Iris pigment epithelial cell (primary cell): ENCODE measurements at regions not wholly inside any gene's neighbourhood (a gene's known extent, or its start where the extent isn't known, plus 50 kb on each side); places are given as distances from the start of the nearest gene placed in this dataset.

ENCODE experiments used
- DNase-seq: peaks from one replicate; pipeline ENCODE4 v3.0.0-alpha.2; 2011; ENCODE audit warnings: low read depth

- DNase-seq: no peak
Observed at GRCh38 chr12:116404247-116404646, 126.8 kb upstream of the MED13L start.

- DNase-seq: no peak
Observed at GRCh38 chr12:116404913-116405611, 127.6 kb upstream of the MED13L start.

- peak; percentile 81 for DNase-seq
Observed at GRCh38 chr12:116406529-116406928, 129.0 kb upstream of the MED13L start.

- no peak for DNase-seq
Observed at GRCh38 chr12:116408489-116409250, 131.2 kb upstream of the MED13L start.

GRCh38 chr12:116411977-116412376 lies 134.5 kb upstream of the MED13L start:
- DNase-seq: no peak

GRCh38 chr12:116414891-116415290 lies 137.4 kb upstream of the MED13L start:
- no peak for DNase-seq

GRCh38 chr12:116415408-116416108 lies 138.1 kb upstream of the MED13L start:
- no peak for DNase-seq

GRCh38 chr12:116416166-116416565 lies 138.7 kb upstream of the MED13L start:
- DNase-seq: no peak

- no peak for DNase-seq
Observed at GRCh38 chr12:116418551-116418950, 140.6 kb upstream of the MAP1LC3B2 start.

- DNase-seq: no peak
Observed at GRCh38 chr12:116420227-116420880, 138.8 kb upstream of the MAP1LC3B2 start.

GRCh38 chr12:116421785-116422538 lies 137.2 kb upstream of the MAP1LC3B2 start:
- no peak for DNase-seq

- DNase-seq: peak; percentile 74
Observed at GRCh38 chr12:116423094-116423493, 136.1 kb upstream of the MAP1LC3B2 start.

GRCh38 chr12:116425256-116426193 lies 133.7 kb upstream of the MAP1LC3B2 start:
- no peak for DNase-seq

GRCh38 chr12:116426391-116427136 lies 132.6 kb upstream of the MAP1LC3B2 start:
- DNase-seq: peak; percentile 91

- DNase-seq: no peak
Observed at GRCh38 chr12:116427200-116427930, 131.8 kb upstream of the MAP1LC3B2 start.

GRCh38 chr12:116429826-116430360 lies 129.3 kb upstream of the MAP1LC3B2 start:
- DNase-seq: no peak

- no peak for DNase-seq
Observed at GRCh38 chr12:116430911-116431565, 128.1 kb upstream of the MAP1LC3B2 start.

- DNase-seq: no peak
Observed at GRCh38 chr12:116431677-116432300, 127.4 kb upstream of the MAP1LC3B2 start.
